HK-2 (cell line): ENCODE measurements at regions not wholly inside any gene's neighbourhood (a gene's known extent, or its start where the extent isn't known, plus 50 kb on each side); places are given as distances from the start of the nearest gene placed in this dataset.

ENCODE experiments used
- DNase-seq: peaks from one replicate; pipeline ENCODE4 v3.0.0-alpha.2; 2018; ENCODE audit not compliant: unreplicated experiment

- DNase-seq, result no peak
Measured at GRCh38 chr11:116413301-116414242, 359.2 kb downstream of the BUD13 start.

- DNase-seq, result no peak
Measured at GRCh38 chr11:116412118-116412889, 360.5 kb downstream of the BUD13 start.

- no peak for DNase-seq
Measured at GRCh38 chr11:116409238-116409637, 363.5 kb downstream of the BUD13 start.

- no peak for DNase-seq
Measured at GRCh38 chr11:116406042-116406441, 366.7 kb downstream of the BUD13 start.

- no peak for DNase-seq
Measured at GRCh38 chr11:116404462-116404798, 368.4 kb downstream of the BUD13 start.

GRCh38 chr11:116403794-116404461, 368.9 kb downstream of the BUD13 start:
- DNase-seq, result no peak

GRCh38 chr11:116400081-116400480, 372.7 kb downstream of the BUD13 start:
- DNase-seq, result no peak

- DNase-seq, result no peak
Measured at GRCh38 chr11:116397602-116398084, 375.1 kb downstream of the BUD13 start.

GRCh38 chr11:116396331-116396730, 376.5 kb downstream of the BUD13 start:
- DNase-seq, result no peak

GRCh38 chr11:116394022-116394421, 378.8 kb downstream of the BUD13 start:
- no peak for DNase-seq

GRCh38 chr11:116390963-116391362, 381.8 kb downstream of the BUD13 start:
- no peak for DNase-seq

GRCh38 chr11:116388146-116388545, 384.6 kb downstream of the BUD13 start:
- DNase-seq, result no peak

GRCh38 chr11:116387641-116388040, 385.1 kb downstream of the BUD13 start:
- no peak for DNase-seq

GRCh38 chr11:116386118-116386699, 386.6 kb downstream of the BUD13 start:
- no peak for DNase-seq

GRCh38 chr11:116384876-116385275, 387.9 kb downstream of the BUD13 start:
- DNase-seq, result no peak

GRCh38 chr11:116384407-116384806, 388.4 kb downstream of the BUD13 start:
- DNase-seq, result no peak

- peak; percentile 11 for DNase-seq
Measured at GRCh38 chr11:116379185-116379828, 393.5 kb downstream of the BUD13 start.

GRCh38 chr11:116376547-116376946, 396.2 kb downstream of the BUD13 start:
- DNase-seq, result no peak

GRCh38 chr11:116376054-116376453, 396.7 kb downstream of the BUD13 start:
- no peak for DNase-seq

- no peak for DNase-seq
Measured at GRCh38 chr11:116375221-116375620, 397.6 kb downstream of the BUD13 start.

- DNase-seq, result no peak
Measured at GRCh38 chr11:116374085-116374484, 398.7 kb downstream of the BUD13 start.
